ENCODE measurements at regions not wholly inside any gene's neighbourhood (a gene's known extent, or its start where the extent isn't known, plus 50 kb on each side); places are given as distances from the start of the nearest gene placed in this dataset.

GRCh38 chr11:106418791-106419190 lies 341.3 kb downstream of the AASDHPPT start:
- DNase-seq = no peak

DNA sequence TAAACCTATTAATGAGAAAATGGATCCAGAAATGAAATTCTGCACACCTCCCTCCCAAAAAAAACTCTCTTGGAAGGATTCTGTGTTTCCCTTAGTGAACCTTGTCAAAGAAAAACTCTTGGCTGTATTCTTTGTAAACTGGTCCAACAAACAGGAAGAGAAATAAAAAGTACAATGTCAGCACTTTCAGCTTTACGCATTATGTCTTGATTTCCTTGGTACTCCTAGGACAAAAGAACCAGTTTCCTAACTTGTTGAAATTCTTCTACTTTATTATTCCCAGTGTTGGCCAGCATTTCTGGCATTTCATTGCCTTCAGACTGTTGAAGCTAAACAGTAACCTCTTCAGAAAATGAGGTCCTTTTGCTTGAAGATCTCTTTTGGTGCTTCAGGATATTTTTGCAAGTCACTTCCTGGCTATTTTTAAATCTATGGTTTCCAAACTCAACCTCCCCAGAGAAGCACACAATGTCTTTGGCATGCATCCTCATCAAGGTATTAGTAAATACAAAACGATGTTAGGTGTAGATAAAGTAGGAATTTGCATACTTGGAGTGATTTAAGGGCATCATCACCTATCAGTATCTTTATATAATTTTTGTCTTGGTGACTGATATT lies 342.7 kb downstream of the AASDHPPT start:
- DNase-seq = no peak

DNA sequence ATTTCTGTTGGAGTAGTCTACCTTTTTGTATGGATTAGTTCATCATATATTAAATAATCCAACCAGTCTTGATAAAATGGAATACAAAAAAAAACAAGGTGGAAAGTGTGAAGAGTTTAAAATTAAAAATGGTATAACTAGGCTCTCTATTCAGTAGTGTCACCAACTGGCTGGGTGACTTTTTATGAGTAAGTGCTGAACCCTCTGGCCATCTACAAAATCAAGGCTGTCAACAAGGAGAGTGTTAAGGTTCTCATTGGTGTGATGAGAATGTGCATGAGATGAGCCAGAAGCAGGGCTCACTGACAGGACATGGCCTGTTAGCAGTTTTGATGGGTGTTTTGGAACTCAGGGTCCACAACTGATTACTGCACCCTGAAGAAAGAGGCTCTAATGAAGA lies 343.2 kb downstream of the AASDHPPT start:
- no peak for DNase-seq

GRCh38 chr11:106421676-106422292 lies 344.3 kb downstream of the AASDHPPT start:
- no peak for DNase-seq

DNA sequence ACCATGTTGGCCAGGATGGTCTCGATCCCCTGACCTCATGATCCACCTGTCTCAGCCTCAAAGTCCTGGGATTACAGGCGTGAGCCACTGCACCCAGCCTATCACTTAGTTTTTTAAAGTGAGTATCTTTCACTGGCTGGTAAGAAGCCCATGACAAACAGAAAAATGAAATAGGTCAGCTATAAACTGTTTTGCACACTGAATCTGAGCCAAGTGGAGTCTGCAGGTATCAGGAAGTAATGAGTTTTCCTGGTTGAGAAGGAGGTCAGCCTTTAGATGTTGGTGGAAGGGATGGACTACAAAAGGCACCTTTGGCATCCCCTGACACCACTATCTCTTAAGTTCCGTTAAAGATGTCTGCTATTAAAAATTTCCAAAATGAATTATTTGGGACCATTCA lies 345.1 kb downstream of the AASDHPPT start:
- no peak for DNase-seq

DNA sequence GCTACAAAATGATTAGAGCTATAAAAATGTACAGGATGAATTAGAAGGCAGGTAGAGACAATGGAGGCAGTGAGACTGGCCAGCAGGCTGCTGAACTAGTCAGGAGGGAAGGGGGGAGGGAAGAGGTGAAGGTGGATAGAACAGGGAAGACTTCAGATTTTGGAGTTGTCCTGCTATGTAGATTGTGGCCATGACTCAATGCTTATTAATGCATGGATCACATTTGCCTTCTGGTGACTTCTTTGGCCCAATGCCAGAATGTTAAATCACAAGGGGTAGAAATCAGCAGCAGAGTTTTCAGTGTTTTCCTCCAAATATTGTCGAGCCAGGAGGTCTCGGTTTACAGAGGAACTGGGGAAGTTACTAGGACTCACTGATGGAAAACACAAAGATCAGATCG lies 346.6 kb downstream of the AASDHPPT start:
- DNase-seq = no peak

DNA sequence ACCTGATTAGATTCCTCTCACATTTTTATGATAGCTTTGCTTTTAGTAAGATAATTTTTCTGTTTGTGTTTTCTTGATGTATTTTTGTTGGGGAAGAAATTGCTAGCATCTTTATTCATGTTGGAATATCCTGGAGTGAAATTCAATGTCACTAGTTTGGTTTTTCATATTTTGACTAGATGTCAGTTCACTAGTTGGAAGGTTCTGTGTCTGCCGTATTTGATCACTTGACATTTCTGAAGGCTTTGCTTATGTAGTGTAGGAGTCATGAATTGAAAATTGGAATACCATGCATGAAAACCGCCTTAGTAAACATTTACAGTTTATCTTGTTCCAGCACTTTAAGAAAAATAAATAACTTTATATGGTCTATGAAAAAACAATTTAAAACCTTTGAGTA lies 348.4 kb downstream of the AASDHPPT start:
- no peak for DNase-seq

DNA sequence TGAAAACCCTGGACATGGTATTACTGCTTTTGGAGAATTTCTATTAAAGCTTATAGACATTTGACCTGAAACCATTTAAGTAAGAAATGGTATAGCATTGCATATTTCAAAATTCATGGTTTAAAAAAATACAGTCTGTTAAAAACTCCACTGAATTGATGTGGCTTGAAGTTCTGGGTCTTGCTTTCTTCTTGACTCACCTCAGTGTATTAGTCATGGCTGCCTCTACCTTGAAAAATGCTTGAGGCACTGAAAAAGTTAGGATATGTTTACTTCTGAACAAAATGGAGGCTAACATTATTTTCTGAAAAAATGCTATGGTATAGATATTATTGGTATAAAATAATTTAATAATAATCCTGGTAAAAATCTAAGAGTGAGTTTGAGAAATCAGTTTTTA lies 349.2 kb downstream of the AASDHPPT start:
- no peak for DNase-seq

- no peak for DNase-seq
These were observed 350.3 kb downstream of the AASDHPPT start for GRCh38 chr11:106427736-106428135.

DNA sequence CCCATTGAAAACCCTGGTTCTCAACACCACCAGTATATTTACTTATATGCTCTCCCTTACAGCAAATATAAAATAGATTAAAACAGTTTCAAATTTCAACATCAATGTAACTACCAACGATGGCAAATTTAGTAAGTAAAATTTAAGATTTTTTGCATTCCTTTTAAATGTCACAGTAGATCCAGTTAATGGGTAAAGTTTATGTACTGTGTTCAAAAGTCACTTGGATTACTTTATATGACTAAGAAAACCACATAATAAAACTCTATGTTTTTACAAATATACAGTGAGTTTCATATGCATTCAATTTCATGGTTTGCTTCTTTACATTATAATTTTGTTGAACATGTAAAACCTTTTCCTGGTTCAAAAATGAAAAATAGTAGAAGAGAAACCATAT lies 364.6 kb downstream of the AASDHPPT start:
- no peak for DNase-seq

DNA sequence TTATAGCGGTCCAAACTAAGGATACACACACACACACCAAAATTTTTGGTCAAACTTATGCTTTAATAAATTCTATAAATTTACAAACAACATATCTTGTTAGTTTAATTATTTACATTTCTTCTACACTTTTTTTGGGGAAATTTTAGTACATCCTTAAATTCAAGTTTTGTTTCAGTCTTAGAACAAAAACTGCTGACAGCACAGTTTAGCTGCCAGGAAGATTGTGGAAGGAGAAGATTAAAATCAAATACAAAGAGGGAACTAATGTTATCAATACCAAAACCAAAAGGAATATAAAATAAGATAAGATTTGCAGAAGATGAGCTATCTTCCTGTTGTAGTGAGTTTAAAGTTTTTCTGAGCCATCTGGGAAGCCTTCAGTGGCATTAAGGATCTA lies 368.8 kb downstream of the AASDHPPT start:
- DNase-seq = no peak

- no peak for DNase-seq
These were observed 369.5 kb downstream of the AASDHPPT start for GRCh38 chr11:106446955-106447354.

DNA sequence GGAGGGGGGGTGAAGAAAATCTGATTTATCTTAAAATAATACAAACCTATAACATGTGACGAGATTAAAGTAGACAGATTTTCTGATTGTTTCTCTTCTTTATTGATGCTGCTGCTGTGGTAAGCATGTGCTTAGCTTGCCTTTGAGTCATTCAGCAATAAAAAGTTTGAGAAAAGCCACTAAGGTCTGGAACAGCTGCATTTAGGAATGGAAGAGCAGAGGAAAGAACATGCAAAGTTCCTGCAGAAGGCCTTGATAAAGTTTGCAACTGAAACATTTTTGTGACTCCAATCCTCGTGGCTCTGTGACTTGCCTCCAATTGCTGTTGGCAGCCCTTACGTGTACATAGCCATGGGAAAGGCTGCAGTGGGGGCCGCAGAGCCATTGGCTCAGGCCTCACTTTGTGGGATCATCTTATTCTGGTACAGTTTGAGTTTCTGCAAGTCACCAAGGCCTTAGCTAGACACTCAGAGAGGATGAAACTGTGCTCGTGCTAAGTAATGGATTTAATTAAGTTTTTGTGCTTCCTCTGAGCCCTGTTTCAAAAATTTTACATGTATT lies 370.2 kb downstream of the AASDHPPT start:
- DNase-seq = no peak

- DNase-seq = no peak
These were observed 372.3 kb downstream of the AASDHPPT start for GRCh38 chr11:106449763-106450162.

- DNase-seq = no peak
These were observed 373.9 kb downstream of the AASDHPPT start for GRCh38 chr11:106451228-106451922.

GRCh38 chr11:106456647-106457046 lies 379.2 kb downstream of the AASDHPPT start:
- DNase-seq = no peak

DNA sequence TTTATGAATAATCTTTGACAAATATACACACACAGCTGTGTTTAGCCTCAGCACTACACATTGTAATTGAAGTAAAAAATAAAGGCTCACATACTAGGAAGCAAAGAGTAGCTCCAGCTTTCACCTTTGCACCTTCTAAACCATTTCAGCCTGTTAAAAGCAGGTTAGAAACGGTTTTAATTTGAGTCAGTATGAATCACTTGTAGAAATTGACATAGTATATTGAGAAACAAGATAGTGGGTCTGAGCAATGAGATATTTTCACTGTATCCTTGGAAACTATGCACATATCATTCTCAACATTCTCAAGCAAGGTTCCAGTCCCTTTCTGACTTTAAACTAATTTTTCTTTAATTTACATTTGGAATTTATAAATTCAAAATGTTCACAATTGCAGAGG lies 380.3 kb downstream of the AASDHPPT start:
- no peak for DNase-seq

- DNase-seq = no peak
These were observed 381.7 kb downstream of the AASDHPPT start for GRCh38 chr11:106459135-106459534.

GRCh38 chr11:106461148-106461691 lies 383.8 kb downstream of the AASDHPPT start:
- DNase-seq = no peak

DNA sequence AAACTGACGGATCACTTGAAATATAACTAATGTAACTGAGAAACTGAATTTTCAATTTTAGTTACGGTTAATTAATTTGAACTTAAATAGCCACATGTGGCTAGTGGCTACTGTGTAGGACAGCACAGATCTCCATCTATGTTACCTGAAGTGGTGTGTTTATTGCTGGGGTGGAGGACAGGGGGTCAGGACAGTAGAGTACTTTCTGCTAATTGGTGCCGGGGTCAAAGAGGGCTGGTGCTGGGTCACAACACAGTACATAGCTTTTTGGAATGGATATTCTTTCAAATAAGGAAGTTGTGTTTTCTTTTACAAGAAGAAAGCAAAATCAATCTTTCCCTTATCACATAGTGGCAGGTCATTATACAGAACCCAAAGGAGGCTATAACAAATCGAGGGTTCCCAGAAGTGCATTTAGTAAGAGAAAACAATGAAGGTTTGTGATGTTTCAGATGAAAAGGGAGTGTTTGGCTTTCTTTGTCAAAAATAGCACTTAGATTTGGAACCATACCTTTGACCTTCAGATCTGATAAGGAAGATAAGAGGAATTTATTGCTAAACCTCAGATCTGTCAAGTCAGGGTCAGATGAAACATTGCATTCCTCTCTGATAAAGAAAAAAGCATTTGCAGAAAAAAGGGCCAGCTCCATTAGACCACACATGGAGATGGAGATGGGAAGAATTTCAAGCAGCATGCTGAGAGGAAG lies 384.5 kb downstream of the AASDHPPT start:
- no peak for DNase-seq

- no peak for DNase-seq
These were observed 385.7 kb downstream of the AASDHPPT start for GRCh38 chr11:106463154-106463553.

DNA sequence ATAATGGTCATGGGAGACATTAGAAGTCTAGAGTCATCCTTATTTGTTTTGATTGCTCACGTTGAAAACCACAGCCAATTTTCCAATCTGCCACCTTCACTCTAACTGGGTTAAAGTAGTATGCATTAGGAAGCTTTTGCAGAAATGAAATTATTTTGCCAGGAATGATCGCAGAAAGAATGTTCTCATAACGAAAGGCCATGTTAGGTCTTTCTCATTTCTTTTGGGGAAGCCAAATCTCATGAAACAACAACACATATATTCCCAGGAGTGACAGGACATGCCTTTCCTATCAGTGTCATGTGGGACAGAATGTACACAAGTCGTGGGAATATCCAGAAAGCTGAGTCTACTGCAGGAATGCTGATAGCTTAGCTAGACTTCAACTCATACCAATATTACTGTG lies 386.3 kb downstream of the AASDHPPT start:
- no peak for DNase-seq

- DNase-seq = no peak
These were observed 387.3 kb downstream of the AASDHPPT start for GRCh38 chr11:106464728-106465127.
